ENCODE measurements at regions not wholly inside any gene's neighbourhood (a gene's known extent, or its start where the extent isn't known, plus 50 kb on each side); places are given as distances from the start of the nearest gene placed in this dataset.

- TF ChIP-seq, protein P1, sequence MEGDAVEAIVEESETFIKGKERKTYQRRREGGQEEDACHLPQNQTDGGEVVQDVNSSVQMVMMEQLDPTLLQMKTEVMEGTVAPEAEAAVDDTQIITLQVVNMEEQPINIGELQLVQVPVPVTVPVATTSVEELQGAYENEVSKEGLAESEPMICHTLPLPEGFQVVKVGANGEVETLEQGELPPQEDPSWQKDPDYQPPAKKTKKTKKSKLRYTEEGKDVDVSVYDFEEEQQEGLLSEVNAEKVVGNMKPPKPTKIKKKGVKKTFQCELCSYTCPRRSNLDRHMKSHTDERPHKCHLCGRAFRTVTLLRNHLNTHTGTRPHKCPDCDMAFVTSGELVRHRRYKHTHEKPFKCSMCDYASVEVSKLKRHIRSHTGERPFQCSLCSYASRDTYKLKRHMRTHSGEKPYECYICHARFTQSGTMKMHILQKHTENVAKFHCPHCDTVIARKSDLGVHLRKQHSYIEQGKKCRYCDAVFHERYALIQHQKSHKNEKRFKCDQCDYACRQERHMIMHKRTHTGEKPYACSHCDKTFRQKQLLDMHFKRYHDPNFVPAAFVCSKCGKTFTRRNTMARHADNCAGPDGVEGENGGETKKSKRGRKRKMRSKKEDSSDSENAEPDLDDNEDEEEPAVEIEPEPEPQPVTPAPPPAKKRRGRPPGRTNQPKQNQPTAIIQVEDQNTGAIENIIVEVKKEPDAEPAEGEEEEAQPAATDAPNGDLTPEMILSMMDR (IDR thresholded peaks at IDR 0.05): no peak
- TF ChIP-seq EP300 (IDR thresholded peaks at IDR 0.05): no peak
- TF ChIP-seq POLR2A (IDR thresholded peaks at IDR 0.05): no peak
Measured at GRCh38 chr5:2587189-2588031, 164.1 kb downstream of the IRX2 start.
